ACC112 (cell line): ENCODE measurements at regions not wholly inside any gene's neighbourhood (a gene's known extent, or its start where the extent isn't known, plus 50 kb on each side); places are given as distances from the start of the nearest gene placed in this dataset.

Experiments
- H2AFZ ChIP-seq: fragments of 200-600 bp; sonication (generic); one replicate; pipeline ENCODE4 v1.6.0; 2017; ENCODE audit warnings: antibody characterized with exemption, low read length; ENCODE audit not compliant: unreplicated experiment
- H3K27ac ChIP-seq: fragments of 200-600 bp; sonication (generic); 2 replicates; pipeline ENCODE4 v1.5.1; 2014; ENCODE audit warnings: low read depth, mild to moderate bottlenecking, antibody characterized with exemption, low read length, moderate library complexity
- H3K27me3 ChIP-seq: fragments of 200-600 bp; sonication (generic); 2 replicates; pipeline ENCODE4 v1.6.1; 2014; ENCODE audit warnings: mild to moderate bottlenecking, antibody characterized with exemption, low read length, moderate library complexity, mixed read lengths; ENCODE audit not compliant: insufficient read depth
- H3K36me3 ChIP-seq: fragments of 200-600 bp; sonication (generic); 2 replicates; pipeline ENCODE4 v1.6.1; 2016; ENCODE audit warnings: mild to moderate bottlenecking, antibody characterized with exemption, low read length, moderate library complexity, mixed read lengths; ENCODE audit not compliant: insufficient read depth
- H3K4me1 ChIP-seq: fragments of 200-600 bp; sonication (generic); one replicate; pipeline ENCODE4 v1.6.1; 2016; ENCODE audit warnings: low read length, mixed read lengths; ENCODE audit not compliant: insufficient read depth, unreplicated experiment, control insufficient read depth
- H3K4me3 ChIP-seq: fragments of 200-600 bp; sonication (generic); 2 replicates; pipeline ENCODE4 v1.5.1; 2014; ENCODE audit warnings: mild to moderate bottlenecking, low read depth, low read length
- H3K79me2 ChIP-seq: fragments of 200-600 bp; sonication (generic); one replicate; pipeline ENCODE4 v1.6.0; 2016; ENCODE audit warnings: low read length; ENCODE audit not compliant: control insufficient read depth, unreplicated experiment, insufficient read depth

- Histone ChIP-seq H3K4me1 (no peaks in the 10 kb centered on the region), H3K79me2 (no peaks in the 10 kb centered on the region), H2AFZ (no peak overlapping the region), H3K36me3 (no peaks in the 10 kb centered on the region), H3K27me3 (peaks cover 6% of the 10 kb centered on the region), H3K27ac (no peak overlapping the region), H3K4me3 (no peak overlapping the region)
Observed at GRCh38 chr2:41698678-41699422, 349.0 kb upstream of the PKDCC start.

- Histone ChIP-seq H3K79me2 (no peaks in the 10 kb centered on the region), H3K36me3 (no peaks in the 10 kb centered on the region), H3K4me3 (no peak overlapping the region), H2AFZ (no peak overlapping the region), H3K27me3 (peaks cover 6% of the 10 kb centered on the region), H3K27ac (no peak overlapping the region), H3K4me1 (no peaks in the 10 kb centered on the region)
Observed at GRCh38 chr2:41701231-41701630, 346.6 kb upstream of the PKDCC start.

GRCh38 chr2:41703123-41703522 is 344.7 kb upstream of the PKDCC start:
- Histone ChIP-seq H2AFZ (no peak overlapping the region), H3K4me1 (no peaks in the 10 kb centered on the region), H3K4me3 (no peak overlapping the region), H3K79me2 (no peaks in the 10 kb centered on the region), H3K27ac (no peak overlapping the region), H3K27me3 (peaks cover 6% of the 10 kb centered on the region), H3K36me3 (no peaks in the 10 kb centered on the region)

- no peak overlapping the region for H2AFZ ChIP-seq
- H3K4me1 ChIP-seq = peaks cover 12% of the 10 kb centered on the region
- H3K27ac ChIP-seq = no peak overlapping the region
- H3K4me3 ChIP-seq = no peak overlapping the region
- H3K36me3 ChIP-seq = no peaks in the 10 kb centered on the region
- no peaks in the 10 kb centered on the region for H3K27me3 ChIP-seq
- no peaks in the 10 kb centered on the region for H3K79me2 ChIP-seq
Observed at GRCh38 chr2:41705634-41706033, 342.2 kb upstream of the PKDCC start.

- no peaks in the 10 kb centered on the region for H3K36me3 ChIP-seq
- H3K4me1 ChIP-seq = peaks cover 17% of the 10 kb centered on the region
- H3K79me2 ChIP-seq = no peaks in the 10 kb centered on the region
- no peaks in the 10 kb centered on the region for H3K27me3 ChIP-seq
- no peak overlapping the region for H3K4me3 ChIP-seq
- no peak overlapping the region for H2AFZ ChIP-seq
- no peak overlapping the region for H3K27ac ChIP-seq
Observed at GRCh38 chr2:41706286-41706685, 341.5 kb upstream of the PKDCC start.

- Histone ChIP-seq H3K4me3 (no peak overlapping the region), H3K79me2 (no peaks in the 10 kb centered on the region), H3K4me1 (peaks cover 22% of the 10 kb centered on the region), H3K36me3 (no peaks in the 10 kb centered on the region), H3K27me3 (no peaks in the 10 kb centered on the region), H2AFZ (no peak overlapping the region), H3K27ac (no peak overlapping the region)
Observed at GRCh38 chr2:41707790-41708451, 339.9 kb upstream of the PKDCC start.

- Histone ChIP-seq H3K27me3 (no peaks in the 10 kb centered on the region), H3K4me3 (no peak overlapping the region), H3K36me3 (no peaks in the 10 kb centered on the region), H3K4me1 (peaks cover 22% of the 10 kb centered on the region), H2AFZ (no peak overlapping the region), H3K27ac (no peak overlapping the region), H3K79me2 (no peaks in the 10 kb centered on the region)
Observed at GRCh38 chr2:41709702-41710599, 337.9 kb upstream of the PKDCC start.

- Histone ChIP-seq H3K27ac (0 out of 2 replicates have a peak overlapping the region, but pooled peaks have one; percentile 21), H2AFZ (no peak overlapping the region), H3K79me2 (no peaks in the 10 kb centered on the region), H3K27me3 (no peaks in the 10 kb centered on the region), H3K4me1 (peaks cover 22% of the 10 kb centered on the region), H3K36me3 (no peaks in the 10 kb centered on the region), H3K4me3 (no peak overlapping the region)
Observed at GRCh38 chr2:41710944-41711343, 336.9 kb upstream of the PKDCC start.

- peaks cover 22% of the 10 kb centered on the region for H3K4me1 ChIP-seq
- H3K79me2 ChIP-seq = no peaks in the 10 kb centered on the region
- H3K27ac ChIP-seq = no peak overlapping the region
- no peak overlapping the region for H3K4me3 ChIP-seq
- no peaks in the 10 kb centered on the region for H3K36me3 ChIP-seq
- no peak overlapping the region for H2AFZ ChIP-seq
- no peaks in the 10 kb centered on the region for H3K27me3 ChIP-seq
Observed at GRCh38 chr2:41711736-41712135, 336.1 kb upstream of the PKDCC start.

- Histone ChIP-seq H3K4me1 (peaks cover 14% of the 10 kb centered on the region), H3K4me3 (no peak overlapping the region), H3K79me2 (no peaks in the 10 kb centered on the region), H2AFZ (no peak overlapping the region), H3K36me3 (no peaks in the 10 kb centered on the region), H3K27ac (no peak overlapping the region), H3K27me3 (no peaks in the 10 kb centered on the region)
Observed at GRCh38 chr2:41716497-41716896, 331.3 kb upstream of the PKDCC start.
